Panc1 (cell line): ENCODE measurements at regions not wholly inside any gene's neighbourhood (a gene's known extent, or its start where the extent isn't known, plus 50 kb on each side); places are given as distances from the start of the nearest gene placed in this dataset.

Source experiments
- ATAC-seq: fragments of 200-7000 bp; cut with Tn5 transposase; 2 replicates; pipeline ENCODE4 v1.9.1; 2020; ENCODE audit warnings: mild to moderate bottlenecking, moderate library complexity
- BruUV-seq: library from RNA; stranded (reverse); fragments of 400-500 nt; replicated peaks from 2 replicates; lab custom pipeline; 2021; lab: Mats Ljungman, UMichigan
- CTCF ChIA-PET: fragments of 300-600 bp; sonication (Branson Sonifier 250); formaldehyde crosslinking; loops from one replicate; lab custom pipeline; 2022; ENCODE audit warnings: antibody characterized with exemption; lab: Charles Lee
- POLR2A ChIA-PET: fragments of 300-600 bp; sonication (Branson Sonifier 250); formaldehyde crosslinking; loops from one replicate; lab custom pipeline; 2022; ENCODE audit warnings: antibody characterized with exemption; lab: Charles Lee
- DNase-seq: peaks from one replicate; pipeline ENCODE4 v3.0.0-alpha.2; 2010; ENCODE audit warnings: low read depth, low spot score
- H3K27ac ChIP-seq: 2 replicates; pipeline ENCODE4 v1.5.1; 2011; ENCODE audit warnings: mild to moderate bottlenecking, low read length, inconsistent platforms
- H3K27me3 ChIP-seq: fragments of 200-500 bp; sonication (Bioruptor generic); 2 replicates; pipeline ENCODE4 v1.6.0; 2014; ENCODE audit warnings: low read length, inconsistent platforms; ENCODE audit not compliant: control insufficient read depth, insufficient read depth
- H3K36me3 ChIP-seq: fragments of 200-500 bp; sonication (Bioruptor generic); 2 replicates; pipeline ENCODE4 v1.5.1; 2014; ENCODE audit warnings: inconsistent platforms, mild to moderate bottlenecking, low read length, moderate library complexity; ENCODE audit not compliant: control insufficient read depth, insufficient read depth
- H3K4me1 ChIP-seq: 2 replicates; pipeline ENCODE4 v1.5.1; 2011; ENCODE audit warnings: inconsistent platforms, mild to moderate bottlenecking, low read length, moderate library complexity; ENCODE audit not compliant: control insufficient read depth, insufficient read depth
- H3K4me3 ChIP-seq, 2 experiments: 2 replicates each; pipeline ENCODE4 v1.5.1; 2011 to 2012; ENCODE audit warnings: low read depth in 2 of 2, low read length in 2 of 2, mild to moderate bottlenecking in 2 of 2, inconsistent platforms in 1 of 2, moderate library complexity in 1 of 2
- H3K9me3 ChIP-seq: fragments of 200-500 bp; sonication (Bioruptor generic); 2 replicates; pipeline ENCODE4 v1.5.1; 2014; ENCODE audit warnings: low read depth, mild to moderate bottlenecking, inconsistent platforms, low read length, moderate library complexity; ENCODE audit not compliant: control insufficient read depth, insufficient read depth
- POLR2AphosphoS5 ChIP-seq: IDR thresholded peaks from 2 replicates; pipeline ENCODE4 v1.6.1; 2012; ENCODE audit warnings: mild to moderate bottlenecking, low read depth, low read length, moderate library complexity
- REST ChIP-seq, 2 experiments: IDR thresholded peaks; 2 replicates each; pipeline ENCODE4 v1.6.1; 2011 to 2012; ENCODE audit warnings: low read depth in 2 of 2, control low read depth in 1 of 2, low read length in 1 of 2, mild to moderate bottlenecking in 1 of 2, moderate library complexity in 1 of 2; ENCODE audit not compliant: insufficient read depth in 1 of 2
- SIN3A ChIP-seq: IDR thresholded peaks from 2 replicates; pipeline ENCODE4 v1.6.1; 2012; ENCODE audit warnings: low read depth, mild to moderate bottlenecking, low read length, moderate library complexity, borderline replicate concordance; ENCODE audit not compliant: insufficient read depth
- TCF7L2 ChIP-seq: IDR thresholded peaks from 2 replicates; pipeline ENCODE4 v1.6.1; 2011; ENCODE audit warnings: mild to moderate bottlenecking, low read depth, low read length, inconsistent platforms
- in situ Hi-C: cut with HindIII; loops from 2 replicates; pipeline ENCODE4 v1.10.0; 2016; ENCODE audit warnings: low sequenced_read_pairs, low pct_unique_long_range_greater_than_20kb
- intact Hi-C: fragments of 100-400 bp; cut with micrococcal nuclease; formaldehyde crosslinking; loops from one replicate; pipeline ENCODE4 v1.10.0; 2022; ENCODE audit not compliant: unreplicated experiment
- TF ChIP-seq, protein P1 (sequence below): fragments of 450-650 bp; IDR thresholded peaks from 2 replicates; pipeline ENCODE4 v1.5.1; 2017; ENCODE audit warnings: mild to moderate bottlenecking

- intact Hi-C loops (no loop called here), in situ Hi-C loops (no loop called here)
- no peak overlapping the region for H3K27ac ChIP-seq
- no peak for DNase-seq
- no peak for ATAC-seq
- H3K36me3 ChIP-seq, result no peaks in the 10 kb centered on the region
- no peaks in the 10 kb centered on the region for H3K27me3 ChIP-seq
- TF ChIP-seq POLR2AphosphoS5 (no peak), TCF7L2 (no peak), SIN3A (no peak), REST (IDR thresholded peaks at IDR 0.05; ENCODE audit: insufficient read depth in 1 of 2, low read depth in 2 of 2, low read length in 1 of 2) (no peak)
- TF ChIP-seq, protein P1, sequence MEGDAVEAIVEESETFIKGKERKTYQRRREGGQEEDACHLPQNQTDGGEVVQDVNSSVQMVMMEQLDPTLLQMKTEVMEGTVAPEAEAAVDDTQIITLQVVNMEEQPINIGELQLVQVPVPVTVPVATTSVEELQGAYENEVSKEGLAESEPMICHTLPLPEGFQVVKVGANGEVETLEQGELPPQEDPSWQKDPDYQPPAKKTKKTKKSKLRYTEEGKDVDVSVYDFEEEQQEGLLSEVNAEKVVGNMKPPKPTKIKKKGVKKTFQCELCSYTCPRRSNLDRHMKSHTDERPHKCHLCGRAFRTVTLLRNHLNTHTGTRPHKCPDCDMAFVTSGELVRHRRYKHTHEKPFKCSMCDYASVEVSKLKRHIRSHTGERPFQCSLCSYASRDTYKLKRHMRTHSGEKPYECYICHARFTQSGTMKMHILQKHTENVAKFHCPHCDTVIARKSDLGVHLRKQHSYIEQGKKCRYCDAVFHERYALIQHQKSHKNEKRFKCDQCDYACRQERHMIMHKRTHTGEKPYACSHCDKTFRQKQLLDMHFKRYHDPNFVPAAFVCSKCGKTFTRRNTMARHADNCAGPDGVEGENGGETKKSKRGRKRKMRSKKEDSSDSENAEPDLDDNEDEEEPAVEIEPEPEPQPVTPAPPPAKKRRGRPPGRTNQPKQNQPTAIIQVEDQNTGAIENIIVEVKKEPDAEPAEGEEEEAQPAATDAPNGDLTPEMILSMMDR, result no peak
- no peaks in the 10 kb centered on the region for H3K4me1 ChIP-seq
- no peaks in the 10 kb centered on the region for H3K9me3 ChIP-seq
- BruUV-seq, result no TSS peak
- ChIA-PET CTCF (no interaction called here), POLR2A (no interaction called here)
- no peak overlapping the region for H3K4me3 ChIP-seq
Observed at GRCh38 chr5:165423697-165424299, 1918.4 kb downstream of the MAT2B start.

DNA sequence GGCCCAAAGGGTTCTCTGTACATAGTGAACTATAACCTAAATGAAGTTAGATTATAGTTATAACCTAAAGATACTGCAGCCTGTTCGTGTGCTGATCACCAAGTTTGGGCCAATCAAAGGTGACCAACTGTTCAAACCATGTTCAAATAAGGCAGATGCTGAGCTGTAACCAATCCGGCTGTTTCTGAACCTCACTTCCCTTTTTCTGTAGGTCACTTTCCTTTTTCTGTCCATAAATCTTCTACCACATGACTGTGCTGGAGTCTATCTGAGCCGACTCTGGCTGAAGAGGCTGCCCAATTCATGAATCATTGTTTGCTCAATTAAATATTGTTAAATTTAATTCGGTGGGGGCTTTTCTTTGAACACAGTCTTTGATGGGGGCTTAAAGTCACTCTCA lies 1920.2 kb downstream of the MAT2B start:
- no peak for TF ChIP-seq REST (IDR thresholded peaks at IDR 0.05; ENCODE audit: insufficient read depth in 1 of 2, low read depth in 2 of 2, low read length in 1 of 2)
- TF ChIP-seq POLR2AphosphoS5, result no peak
- TF ChIP-seq, protein P1, result no peak
- TF ChIP-seq SIN3A, result no peak
- TF ChIP-seq TCF7L2, result no peak
- H3K27ac ChIP-seq, result no peak overlapping the region
- in situ Hi-C loops, result no loop called here
- no peak overlapping the region for H3K4me3 ChIP-seq
- H3K36me3 ChIP-seq, result no peaks in the 10 kb centered on the region
- DNase-seq (no peak), ATAC-seq (no peak)
- intact Hi-C loops, result no loop called here
- CTCF ChIA-PET, result no interaction called here
- H3K27me3 ChIP-seq, result no peaks in the 10 kb centered on the region
- H3K9me3 ChIP-seq, result no peaks in the 10 kb centered on the region
- POLR2A ChIA-PET, result no interaction called here
- BruUV-seq, result no TSS peak
- H3K4me1 ChIP-seq, result no peaks in the 10 kb centered on the region
